ENCODE measurements at regions not wholly inside any gene's neighbourhood (a gene's known extent, or its start where the extent isn't known, plus 50 kb on each side); places are given as distances from the start of the nearest gene placed in this dataset.
A peak's percentile ranks its signal among the peaks of the same experiment; 100 is the strongest.
"Not testable (repeated sequence)": the region's sequence is repeated elsewhere in the genome, so short reads cannot be mapped to it uniquely, and the experiment has no call there.

DNA sequence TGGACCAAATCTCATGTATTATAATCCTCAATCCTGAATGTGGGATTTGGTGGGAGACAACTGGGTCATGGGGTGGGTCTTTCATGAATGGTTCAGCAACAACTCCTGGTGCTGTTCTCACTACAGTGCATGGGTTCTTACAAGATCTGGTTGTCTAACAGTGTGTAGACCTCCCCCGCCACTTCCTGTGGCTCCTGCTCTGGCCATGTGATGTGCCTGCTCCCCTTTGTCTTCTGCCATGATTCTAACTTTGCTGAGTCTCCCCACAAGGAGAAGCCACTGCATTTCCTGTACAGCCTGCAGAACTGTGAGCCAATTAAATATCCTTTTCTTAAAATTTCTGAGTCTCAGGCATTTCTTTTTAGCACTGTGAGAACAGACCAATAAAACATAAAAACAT is 557.5 kb downstream of the GOLGA6L6 start:
- H3K4me3 ChIP-seq: no peak overlapping the region
- no peak for ATAC-seq (replicated peaks in 6 of 8)
- no peaks in the 10 kb centered on the region for H3K4me1 ChIP-seq (replicated peaks in 1 of 2)
- H3K27ac ChIP-seq: no peak overlapping the region
- in situ Hi-C loops (cut with MboI; ENCODE audit: low pct_unique_long_range_greater_than_20kb in 2 of 9, low sequenced_read_pairs in 9 of 9, unreplicated experiment in 9 of 9): no loop called here
- WGBS, 10 experiments: 0 to 56% (median 23%) methylated on average over 1 of the region's 1 CpG; no CpG with 5 or more reads in 4 of the 10 experiments

DNA sequence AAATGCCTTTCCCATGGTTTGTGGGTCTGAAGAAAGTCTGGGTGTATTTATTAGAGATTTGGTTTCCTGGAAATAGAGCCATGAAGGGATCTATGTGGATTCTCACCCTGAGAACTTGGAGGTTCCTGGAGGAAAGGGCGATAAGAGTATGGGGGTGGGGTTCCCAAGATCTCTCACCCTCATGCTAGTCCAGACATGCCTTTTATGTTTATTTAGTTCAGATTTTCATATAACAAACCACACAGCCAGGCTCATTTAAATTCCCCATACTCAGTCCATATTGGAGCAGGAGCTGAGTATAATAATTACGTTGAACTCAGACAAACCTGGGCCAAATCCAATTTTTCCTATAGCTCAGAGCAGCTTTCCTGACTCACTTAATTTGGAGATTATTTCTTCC is 566.6 kb downstream of the GOLGA6L6 start:
- Histone ChIP-seq H3K4me3 (no peak overlapping the region), H3K27ac (no peak overlapping the region), H3K4me1 (replicated peaks in 1 of 2) (no peaks in the 10 kb centered on the region)
- in situ Hi-C loops (cut with MboI; ENCODE audit: low pct_unique_long_range_greater_than_20kb in 2 of 9, low sequenced_read_pairs in 9 of 9, unreplicated experiment in 9 of 9): no loop called here
- 13 to 80% (median 45%) methylated on average over 1 to 2 of the region's 2 CpGs; no CpG with 5 or more reads in 3 of the 10 experiments for WGBS, 10 experiments
- peak in 2 of 8 experiments; percentile 55 to 56 for ATAC-seq (replicated peaks in 6 of 8)

DNA sequence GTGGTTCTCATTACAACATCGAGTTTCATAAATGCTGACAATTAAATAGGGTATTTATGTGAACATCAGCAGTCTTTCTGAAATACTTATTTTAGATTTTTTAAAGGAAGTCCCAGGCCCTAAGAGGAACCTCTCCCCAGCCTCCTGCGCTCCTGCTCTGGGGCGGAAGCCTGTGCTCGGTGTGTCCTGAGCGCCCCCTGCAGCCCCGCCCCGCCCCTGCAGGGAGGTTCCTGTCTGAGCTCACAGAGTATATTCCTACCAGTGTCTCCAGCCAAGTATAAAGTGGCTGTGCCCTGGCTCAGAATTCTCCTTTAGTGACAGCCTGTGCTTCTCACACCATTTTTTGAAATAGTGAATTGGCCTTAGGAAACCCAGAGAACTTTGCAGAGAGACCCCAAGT is 567.9 kb downstream of the GOLGA6L6 start:
- WGBS, 10 experiments: 0 to 25% (median 15%) methylated on average over 1 to 3 of the region's 7 CpGs; no CpG with 5 or more reads in 6 of the 10 experiments
- in situ Hi-C loops (cut with MboI; ENCODE audit: low pct_unique_long_range_greater_than_20kb in 2 of 9, low sequenced_read_pairs in 9 of 9, unreplicated experiment in 9 of 9): no loop called here
- Histone ChIP-seq H3K4me1 (replicated peaks in 1 of 2) (no peaks in the 10 kb centered on the region), H3K4me3 (no peak overlapping the region), H3K27ac (no peak overlapping the region)
- peak in 2 of 8 experiments; percentile 71 to 86 for ATAC-seq (replicated peaks in 6 of 8)

DNA sequence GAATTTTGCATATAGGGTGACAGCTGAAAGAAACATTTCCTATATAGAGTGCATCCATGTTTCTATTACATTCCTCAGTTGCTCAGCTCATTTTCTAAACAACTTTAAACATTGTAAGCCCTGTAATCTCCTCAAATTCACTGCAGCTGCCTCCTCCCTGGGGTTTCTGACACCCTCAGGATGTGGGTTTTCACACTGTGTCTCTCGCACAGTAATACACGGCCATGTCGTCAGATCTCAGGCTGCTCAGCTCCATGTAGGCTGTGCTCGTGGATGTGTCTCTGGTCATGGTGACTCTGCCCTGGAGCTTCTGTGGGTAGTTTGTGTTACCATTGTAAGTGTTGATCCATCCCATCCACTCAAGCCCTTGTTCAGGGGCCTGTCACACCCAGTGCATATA is 569.0 kb downstream of the GOLGA6L6 start:
- in situ Hi-C loops (cut with MboI; ENCODE audit: low pct_unique_long_range_greater_than_20kb in 2 of 9, low sequenced_read_pairs in 9 of 9, unreplicated experiment in 9 of 9); H3K4me3 ChIP-seq; H3K27ac ChIP-seq; H3K4me1 ChIP-seq (replicated peaks in 1 of 2); ATAC-seq (replicated peaks in 6 of 8): not testable (repeated sequence)
- 40 to 100% (median 90%) methylated on average over 1 to 4 of the region's 4 CpGs; no CpG with 5 or more reads in 5 of the 10 experiments for WGBS, 10 experiments

GRCh38 chr15:19965574-19965973 is 576.0 kb downstream of the GOLGA6L6 start:
- in situ Hi-C loops (cut with MboI; ENCODE audit: low pct_unique_long_range_greater_than_20kb in 2 of 9, low sequenced_read_pairs in 9 of 9, unreplicated experiment in 9 of 9); H3K4me3 ChIP-seq; ATAC-seq (replicated peaks in 6 of 8): not testable (repeated sequence)

GRCh38 chr15:19964480-19964879 is 577.1 kb downstream of the GOLGA6L6 start:
- H3K4me3 ChIP-seq; H3K4me1 ChIP-seq (replicated peaks in 1 of 2); in situ Hi-C loops (cut with MboI; ENCODE audit: low pct_unique_long_range_greater_than_20kb in 2 of 9, low sequenced_read_pairs in 9 of 9, unreplicated experiment in 9 of 9); H3K27ac ChIP-seq; ATAC-seq (replicated peaks in 6 of 8): not testable (repeated sequence)
- WGBS, 10 experiments: 0 to 20% (median 0%) methylated on average over 1 of the region's 1 CpG; no CpG with 5 or more reads in 5 of the 10 experiments

More at GRCh38 chr15:19965574-19965973, 576.0 kb downstream of the GOLGA6L6 start:
- not testable (repeated sequence) for H3K27ac ChIP-seq; H3K4me1 ChIP-seq (replicated peaks in 1 of 2)

GRCh38 chr15:19956124-19956796 is 585.3 kb downstream of the GOLGA6L6 start:
- in situ Hi-C loops (cut with MboI; ENCODE audit: low pct_unique_long_range_greater_than_20kb in 2 of 9, low sequenced_read_pairs in 9 of 9, unreplicated experiment in 9 of 9): no loop called here
- Histone ChIP-seq H3K27ac (no peak overlapping the region), H3K4me3 (no peak overlapping the region), H3K4me1 (replicated peaks in 1 of 2) (no peaks in the 10 kb centered on the region)
- ATAC-seq (replicated peaks in 6 of 8): no peak
- WGBS, 10 experiments: 8 to 50% (median 43%) methylated on average over 1 to 3 of the region's 4 CpGs; no CpG with 5 or more reads in 6 of the 10 experiments

DNA sequence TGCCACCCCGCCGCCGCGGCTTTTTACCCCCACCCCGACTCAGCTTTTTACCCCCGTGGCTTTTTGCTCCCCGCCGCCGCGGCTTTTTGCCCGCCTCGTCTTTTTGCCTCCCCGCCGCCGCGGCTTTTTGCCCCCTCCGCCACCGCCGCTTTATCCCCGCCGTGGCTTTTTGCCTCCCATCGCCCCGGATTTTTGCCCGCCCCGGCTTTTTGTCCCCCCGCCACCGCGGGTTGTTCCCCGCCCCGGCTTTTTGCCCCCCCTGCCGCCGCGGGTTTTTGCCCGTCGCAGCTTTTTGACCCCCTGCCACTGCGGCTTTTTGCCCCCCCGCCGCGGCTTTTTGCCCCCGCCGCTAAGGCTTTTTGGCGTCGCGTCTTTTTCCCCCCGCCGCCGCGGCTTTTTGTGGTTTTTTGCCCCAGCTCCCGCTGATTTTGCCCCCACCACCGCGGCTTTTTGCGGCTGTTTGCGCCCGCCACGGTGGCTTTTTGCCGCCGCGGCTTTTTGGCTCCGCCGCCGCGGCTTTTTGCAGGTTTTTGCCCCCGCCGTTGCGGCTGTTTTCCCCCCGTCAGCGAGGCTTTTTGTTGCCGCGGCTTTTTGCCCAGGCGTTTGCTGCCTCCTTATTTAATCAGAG is 597.2 kb downstream of the GOLGA6L6 start:
- Histone ChIP-seq H3K4me3 (no peak overlapping the region), H3K27ac (no peak overlapping the region), H3K4me1 (replicated peaks in 1 of 2) (no peaks in the 10 kb centered on the region)
- in situ Hi-C loops (cut with MboI; ENCODE audit: low pct_unique_long_range_greater_than_20kb in 2 of 9, low sequenced_read_pairs in 9 of 9, unreplicated experiment in 9 of 9): no loop called here
- WGBS, 10 experiments: 3 to 85% (median 14%) methylated on average over 7 to 15 of the region's 70 CpGs; no CpG with 5 or more reads in 7 of the 10 experiments
- no peak for ATAC-seq (replicated peaks in 6 of 8)

GRCh38 chr15:19943515-19943914 is 598.1 kb downstream of the GOLGA6L6 start:
- ATAC-seq (replicated peaks in 6 of 8): no peak
- in situ Hi-C loops (cut with MboI; ENCODE audit: low pct_unique_long_range_greater_than_20kb in 2 of 9, low sequenced_read_pairs in 9 of 9, unreplicated experiment in 9 of 9): no loop called here
- Histone ChIP-seq H3K4me1 (replicated peaks in 1 of 2) (no peaks in the 10 kb centered on the region), H3K27ac (no peak overlapping the region), H3K4me3 (no peak overlapping the region)
- no CpG with 5 or more reads among the region's 51 CpGs for WGBS, 10 experiments

DNA sequence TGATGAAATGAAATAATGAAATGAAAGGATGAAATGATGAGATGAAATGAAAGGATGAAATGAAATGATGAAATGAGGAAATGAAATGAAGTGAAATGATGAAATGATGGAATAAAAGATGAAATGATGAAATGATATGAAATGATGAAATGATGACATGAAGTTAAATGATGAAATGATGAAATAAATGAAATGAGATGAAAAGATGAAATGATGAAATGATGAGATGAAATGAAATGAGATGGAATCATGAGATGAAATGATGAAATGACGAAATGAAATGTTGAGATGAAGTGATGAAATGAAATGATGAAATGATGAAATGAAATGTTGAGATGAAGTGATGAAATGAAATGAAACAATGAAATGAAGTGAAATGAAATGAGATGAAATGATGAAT is 638.3 kb downstream of the GOLGA6L6 start:
- 0 to 55% (median 9%) methylated on average over 1 of the region's 1 CpG for WGBS, 10 experiments
- H3K27ac ChIP-seq; ATAC-seq (replicated peaks in 6 of 8); in situ Hi-C loops (cut with MboI; ENCODE audit: low pct_unique_long_range_greater_than_20kb in 2 of 9, low sequenced_read_pairs in 9 of 9, unreplicated experiment in 9 of 9); H3K4me1 ChIP-seq (replicated peaks in 1 of 2); H3K4me3 ChIP-seq: not testable (repeated sequence)

GRCh38 chr15:19902388-19902787 is 639.2 kb downstream of the GOLGA6L6 start:
- H3K27ac ChIP-seq; H3K4me1 ChIP-seq (replicated peaks in 1 of 2); in situ Hi-C loops (cut with MboI; ENCODE audit: low pct_unique_long_range_greater_than_20kb in 2 of 9, low sequenced_read_pairs in 9 of 9, unreplicated experiment in 9 of 9); H3K4me3 ChIP-seq; ATAC-seq (replicated peaks in 6 of 8): not testable (repeated sequence)
- WGBS, 10 experiments: 0 to 56% (median 12%) methylated on average over 1 of the region's 1 CpG; no CpG with 5 or more reads in 1 of the 10 experiments

DNA sequence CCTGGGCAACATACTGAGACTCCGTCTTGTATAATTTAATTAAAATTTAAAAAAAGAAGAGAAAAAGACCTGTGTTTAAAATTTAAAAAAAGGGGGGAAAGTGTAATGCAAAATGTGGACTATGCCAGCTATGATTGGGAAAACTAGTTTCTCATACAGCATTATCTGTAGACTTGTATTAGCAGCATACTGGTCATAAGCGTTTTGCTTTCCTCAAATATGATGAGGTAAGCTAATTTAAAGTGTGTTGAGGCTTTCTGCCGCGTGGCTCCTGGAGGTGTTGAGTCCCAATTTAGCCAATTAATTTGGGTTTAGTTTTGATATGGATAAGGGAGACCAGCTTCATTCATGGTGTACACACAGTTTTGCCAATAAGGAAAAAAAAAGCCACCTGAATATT is 640.2 kb downstream of the GOLGA6L6 start:
- H3K4me3 ChIP-seq; H3K27ac ChIP-seq; ATAC-seq (replicated peaks in 6 of 8); H3K4me1 ChIP-seq (replicated peaks in 1 of 2); in situ Hi-C loops (cut with MboI; ENCODE audit: low pct_unique_long_range_greater_than_20kb in 2 of 9, low sequenced_read_pairs in 9 of 9, unreplicated experiment in 9 of 9): not testable (repeated sequence)
- WGBS, 10 experiments: no CpG with 5 or more reads among the region's 4 CpGs

DNA sequence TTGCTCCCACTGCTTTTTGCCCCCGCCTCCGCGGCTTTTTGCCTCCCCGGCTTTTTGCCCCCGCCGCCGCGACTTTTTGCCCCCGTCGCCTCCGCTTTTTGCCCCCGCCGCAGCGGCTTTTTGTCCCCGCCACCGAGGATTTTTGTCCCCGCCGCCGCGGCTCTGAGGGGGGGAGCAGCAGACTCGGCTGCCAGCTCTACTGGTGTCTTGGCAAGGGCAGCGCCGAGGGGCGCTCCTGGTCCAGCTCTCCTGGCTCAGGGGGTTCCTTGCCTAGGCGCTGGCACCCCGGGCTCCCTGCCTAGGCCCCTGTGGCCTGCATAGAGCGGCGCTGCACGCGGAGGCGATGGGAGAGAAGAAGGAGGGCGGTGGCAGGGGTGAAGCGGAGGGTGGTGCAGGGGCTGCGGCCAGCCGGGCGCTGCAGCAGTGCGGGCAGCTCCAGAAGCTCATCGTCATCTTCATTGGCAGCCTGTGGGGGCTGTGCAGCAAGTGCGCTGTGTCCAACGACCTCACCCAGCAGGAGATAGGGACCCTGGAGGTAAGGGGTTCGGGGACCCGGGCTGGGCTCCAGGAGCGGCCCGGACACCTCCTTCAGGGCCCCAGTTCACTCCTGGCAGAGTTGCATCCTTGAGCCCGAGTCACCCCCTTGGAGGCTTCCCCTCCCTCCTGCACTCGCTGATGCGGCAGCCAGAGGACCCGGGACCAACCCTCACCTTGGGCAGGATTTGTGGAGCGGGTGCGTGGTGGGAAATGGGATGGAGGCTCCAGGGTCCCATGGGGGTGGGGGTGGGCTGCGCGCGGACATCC is 642.4 kb downstream of the GOLGA6L6 start:
- in situ Hi-C loops (cut with MboI; ENCODE audit: low pct_unique_long_range_greater_than_20kb in 2 of 9, low sequenced_read_pairs in 9 of 9, unreplicated experiment in 9 of 9): no loop called here
- H3K4me3 ChIP-seq: no peak overlapping the region
- ATAC-seq (replicated peaks in 6 of 8): no peak
- no peaks in the 10 kb centered on the region for H3K4me1 ChIP-seq (replicated peaks in 1 of 2)
- WGBS, 10 experiments: 0 to 100% (median 60%) methylated on average over 1 to 6 of the region's 53 CpGs; no CpG with 5 or more reads in 5 of the 10 experiments
- no peak overlapping the region for H3K27ac ChIP-seq
